GM12878 (cell line): ENCODE measurements at regions not wholly inside any gene's neighbourhood (a gene's known extent, or its start where the extent isn't known, plus 50 kb on each side); places are given as distances from the start of the nearest gene placed in this dataset.

Experiments
- ATAC-seq: fragments of 200-7000 bp; cut with Tn5 transposase; 3 replicates; pipeline ENCODE4 v1.9.1; 2020; ENCODE audit warnings: mild to moderate bottlenecking, moderate library complexity
- BruUV-seq: library from RNA; stranded (reverse); fragments of 400-500 nt; replicated peaks from 2 replicates; lab custom pipeline; 2021; lab: Mats Ljungman, UMichigan
- CTCF ChIA-PET: fragments of 300-600 bp; sonication (Branson Sonifier 250); formaldehyde crosslinking; extraction: SDS; loops from one replicate; lab custom pipeline; 2021; ENCODE audit warnings: inconsistent platforms; lab: Yijun Ruan, JAX
- POLR2A ChIA-PET: fragments of 350-600 bp; formaldehyde crosslinking; extraction: SDS; loops from one replicate; lab custom pipeline; 2021; ENCODE audit warnings: inconsistent platforms; lab: Charles Lee
- RAD21 ChIA-PET: fragments of 300-600 bp; sonication (Branson Sonifier 250); formaldehyde crosslinking; loops from one replicate; lab custom pipeline; 2023; ENCODE audit warnings: antibody characterized with exemption; ENCODE audit not compliant: unreplicated experiment; lab: Charles Lee
- SMC1A ChIA-PET: fragments of 300-600 bp; sonication (Branson Sonifier 250); formaldehyde crosslinking; loops from one replicate; lab custom pipeline; 2023; ENCODE audit not compliant: unreplicated experiment, uncharacterized antibody; lab: Charles Lee
- DNase-seq: peaks from one replicate; pipeline ENCODE4 v3.0.0-alpha.2; 2011; ENCODE audit warnings: low read depth, low spot score
- FAIRE-seq: peaks from 3 replicates; lab custom pipeline; 2011; peaks lifted over from hg19 to GRCh38; lab: Jason Lieb, UNC
- H2AFZ ChIP-seq: 2 replicates; pipeline ENCODE4 v1.6.0; 2011; ENCODE audit warnings: low read depth, low read length, control low read depth; ENCODE audit not compliant: control insufficient read depth
- H3K27ac ChIP-seq: 2 replicates; pipeline ENCODE4 v1.5.1; 2011; ENCODE audit warnings: control low read depth; ENCODE audit not compliant: control insufficient read depth, insufficient read depth
- H3K27me3 ChIP-seq, 2 experiments: replicated peaks in 1 of 2; 2 replicates each; pipeline versions ENCODE4 v1.6.0 to v1.6.1; 2011; ENCODE audit warnings: low read length in 1 of 2; ENCODE audit not compliant: control insufficient read depth in 2 of 2, insufficient read depth in 2 of 2
- H3K36me3 ChIP-seq, 2 experiments: 2 replicates each; pipeline ENCODE4 v1.5.1; 2011; ENCODE audit warnings: low read length in 1 of 2; ENCODE audit not compliant: control insufficient read depth in 2 of 2, insufficient read depth in 2 of 2
- H3K4me1 ChIP-seq: 2 replicates; pipeline ENCODE4 v1.6.1; 2011; ENCODE audit warnings: mild to moderate bottlenecking, low read length, moderate library complexity, mixed read lengths; ENCODE audit not compliant: control insufficient read depth, insufficient read depth
- H3K4me2 ChIP-seq: 2 replicates; pipeline ENCODE4 v1.6.0; 2011; ENCODE audit warnings: control low read depth; ENCODE audit not compliant: control insufficient read depth, insufficient read depth
- H3K4me3 ChIP-seq: fragments of 200-600 bp; sonication (generic); 2 replicates; pipeline ENCODE4 v1.5.1; 2016
- H3K79me2 ChIP-seq: 2 replicates; pipeline ENCODE4 v1.6.0; 2011; ENCODE audit warnings: low read length; ENCODE audit not compliant: control insufficient read depth, insufficient read depth
- H3K9ac ChIP-seq: 2 replicates; pipeline ENCODE4 v1.8.0; 2011; ENCODE audit warnings: low read length, control low read depth, mixed read lengths; ENCODE audit not compliant: control insufficient read depth, insufficient read depth
- H3K9me3 ChIP-seq: replicated peaks from 3 replicates; pipeline ENCODE4 v1.5.1; 2011; ENCODE audit warnings: mild to moderate bottlenecking, low read length; ENCODE audit not compliant: control insufficient read depth, insufficient read depth
- H4K20me1 ChIP-seq: 2 replicates; pipeline ENCODE4 v1.6.0; 2011; ENCODE audit not compliant: control insufficient read depth, insufficient read depth
- BCL11A ChIP-seq: IDR thresholded peaks from 2 replicates; pipeline ENCODE4 v1.6.1; 2011; ENCODE audit warnings: low read depth, low read length
- CBX5 ChIP-seq: sonication (generic); IDR thresholded peaks from 2 replicates; pipeline ENCODE4 v1.6.1; 2016; ENCODE audit warnings: low read depth, moderate library complexity, mild to moderate bottlenecking, inconsistent platforms
- GATAD2B ChIP-seq: fragments of 450-650 bp; conservative IDR thresholded peaks from 2 replicates; pipeline ENCODE4 v1.6.1; 2017; ENCODE audit warnings: low read depth, mild to moderate bottlenecking, moderate library complexity
- NFIC ChIP-seq: IDR thresholded peaks from 2 replicates; pipeline ENCODE4 v1.6.1; 2012; ENCODE audit warnings: low read depth, mild to moderate bottlenecking, inconsistent platforms, low read length, moderate library complexity
- POLR2AphosphoS5 ChIP-seq: IDR thresholded peaks from 2 replicates; pipeline ENCODE4 v1.6.1; 2011; ENCODE audit warnings: mild to moderate bottlenecking, low read length, inconsistent platforms
- RELA ChIP-seq: fragments of 450-650 bp; IDR thresholded peaks from 2 replicates; pipeline ENCODE4 v1.8.0; 2014; ENCODE audit warnings: borderline replicate concordance; ENCODE audit not compliant: partially characterized antibody
- RFX5 ChIP-seq: IDR thresholded peaks from 2 replicates; pipeline ENCODE4 v1.6.1; 2011; ENCODE audit warnings: low read depth, low read length, improper control_type of control experiment
- TARDBP ChIP-seq: IDR thresholded peaks from 2 replicates; pipeline ENCODE4 v1.6.1; 2016; ENCODE audit warnings: borderline replicate concordance
- ZNF384 ChIP-seq: IDR thresholded peaks from 2 replicates; pipeline ENCODE4 v1.6.1; 2012; ENCODE audit warnings: low read depth, mild to moderate bottlenecking, low read length, improper control_type of control experiment, borderline replicate concordance
- WGBS: methylation state at CpG from one replicate; pipeline ENCODE4 v1.1.6; 2016; ENCODE audit warnings: low lambda C conversion rate; ENCODE audit not compliant: insufficient replicate concordance, insufficient coverage; ENCODE audit errors: missing lambda C conversion rate; 5-methylcytosine and 5-hydroxymethylcytosine counted together
- in situ Hi-C: fragments of 300-500 bp; cut with MboI; formaldehyde crosslinking; loops from 9 replicates; pipeline ENCODE4 v1.14.3; 2018; ENCODE audit warnings: mixed read lengths
- intact Hi-C: fragments of 100-400 bp; cut with micrococcal nuclease; formaldehyde crosslinking; loops from one replicate; pipeline ENCODE4 v1.14.2; 2022; ENCODE audit not compliant: unreplicated experiment
- TF ChIP-seq, protein P1 (sequence below): fragments of 450-650 bp; IDR thresholded peaks from 2 replicates; pipeline ENCODE4 v1.6.1; 2017; ENCODE audit warnings: mild to moderate bottlenecking, moderate library complexity
- TF ChIP-seq, protein P2 (sequence below): fragments of 450-650 bp; IDR thresholded peaks from 2 replicates; pipeline ENCODE4 v1.6.1; 2016; ENCODE audit warnings: mild to moderate bottlenecking, moderate library complexity, borderline replicate concordance
- TF ChIP-seq, protein P3 (sequence below): fragments of 450-650 bp; IDR thresholded peaks from 2 replicates; pipeline ENCODE4 v1.6.1; 2016; ENCODE audit warnings: mild to moderate bottlenecking

DNA sequence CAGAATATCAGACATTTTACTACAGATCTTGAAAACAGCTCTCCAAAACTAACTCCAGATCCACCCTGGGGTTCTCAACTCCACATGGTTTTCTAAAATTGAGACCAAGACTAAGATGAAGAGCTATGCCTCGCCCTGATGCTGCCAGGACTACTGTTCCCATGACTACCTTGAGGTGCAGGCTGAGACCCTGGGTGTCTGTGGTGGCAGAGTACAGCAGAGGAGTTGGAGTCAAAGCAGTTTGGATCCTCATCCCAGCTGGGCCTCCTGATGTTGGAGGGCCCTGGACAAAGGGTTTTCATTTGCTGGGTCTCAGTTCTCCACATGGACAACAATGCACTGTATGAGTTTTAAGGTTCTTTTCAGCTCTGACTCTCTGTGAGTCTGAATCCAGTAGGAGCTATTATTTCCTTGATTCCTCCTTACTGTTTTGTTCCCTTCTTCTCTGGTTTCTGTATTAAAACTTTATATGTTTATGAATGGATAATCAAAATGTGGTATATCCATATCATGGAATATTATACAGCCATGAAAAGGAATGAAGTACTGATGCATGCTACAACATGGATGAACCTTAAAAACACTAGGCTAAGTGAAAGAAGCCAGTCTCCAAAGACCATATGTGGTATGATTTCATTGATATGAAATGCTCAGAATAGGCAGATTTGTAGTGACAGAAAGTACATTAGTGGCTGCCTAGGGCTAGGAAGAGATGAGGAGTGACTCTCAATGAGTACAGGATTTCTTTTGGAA, 93.0 kb downstream of the CPN2 start:
- DNase-seq (no peak), FAIRE-seq (no peak), ATAC-seq (no peak)
- no peaks in the 10 kb centered on the region for H4K20me1 ChIP-seq
- 7% methylated on average over 1 of the region's 1 CpG for WGBS
- in situ Hi-C loops: no loop called here
- no peaks in the 10 kb centered on the region for H3K36me3 ChIP-seq
- ChIA-PET RAD21 (no interaction called here), SMC1A (interaction anchor here (0.7 kb wide), 1 partner anchor 16 kb away, joined by 3 read pairs; no protein-coding TSS in a partner anchor), POLR2A (no interaction called here), CTCF (interaction anchor here (0.7 kb wide), 1 partner anchor 91 kb away, joined by 4 read pairs; no protein-coding TSS in a partner anchor)
- H3K4me1 ChIP-seq: peaks cover 7% of the 10 kb centered on the region
- no TSS peak for BruUV-seq
- H2AFZ ChIP-seq: no peak overlapping the region
- H3K4me2 ChIP-seq: no peak overlapping the region
- H3K9me3 ChIP-seq: no peaks in the 10 kb centered on the region; the same call in 2 of the 3 replicates
- no peaks in the 10 kb centered on the region for H3K27me3 ChIP-seq
- H3K27ac ChIP-seq: no peak overlapping the region
- intact Hi-C loops: no loop called here
- H3K4me3 ChIP-seq: no peak overlapping the region
- no peak overlapping the region for H3K9ac ChIP-seq
- H3K79me2 ChIP-seq: no peaks in the 10 kb centered on the region
- TF ChIP-seq RFX5 (no peak), TARDBP (no peak), BCL11A (no peak), GATAD2B (no peak), ZNF384 (no peak), POLR2AphosphoS5 (no peak), NFIC (no peak), RELA (no peak), CBX5 (no peak)
- TF ChIP-seq, protein P1, sequence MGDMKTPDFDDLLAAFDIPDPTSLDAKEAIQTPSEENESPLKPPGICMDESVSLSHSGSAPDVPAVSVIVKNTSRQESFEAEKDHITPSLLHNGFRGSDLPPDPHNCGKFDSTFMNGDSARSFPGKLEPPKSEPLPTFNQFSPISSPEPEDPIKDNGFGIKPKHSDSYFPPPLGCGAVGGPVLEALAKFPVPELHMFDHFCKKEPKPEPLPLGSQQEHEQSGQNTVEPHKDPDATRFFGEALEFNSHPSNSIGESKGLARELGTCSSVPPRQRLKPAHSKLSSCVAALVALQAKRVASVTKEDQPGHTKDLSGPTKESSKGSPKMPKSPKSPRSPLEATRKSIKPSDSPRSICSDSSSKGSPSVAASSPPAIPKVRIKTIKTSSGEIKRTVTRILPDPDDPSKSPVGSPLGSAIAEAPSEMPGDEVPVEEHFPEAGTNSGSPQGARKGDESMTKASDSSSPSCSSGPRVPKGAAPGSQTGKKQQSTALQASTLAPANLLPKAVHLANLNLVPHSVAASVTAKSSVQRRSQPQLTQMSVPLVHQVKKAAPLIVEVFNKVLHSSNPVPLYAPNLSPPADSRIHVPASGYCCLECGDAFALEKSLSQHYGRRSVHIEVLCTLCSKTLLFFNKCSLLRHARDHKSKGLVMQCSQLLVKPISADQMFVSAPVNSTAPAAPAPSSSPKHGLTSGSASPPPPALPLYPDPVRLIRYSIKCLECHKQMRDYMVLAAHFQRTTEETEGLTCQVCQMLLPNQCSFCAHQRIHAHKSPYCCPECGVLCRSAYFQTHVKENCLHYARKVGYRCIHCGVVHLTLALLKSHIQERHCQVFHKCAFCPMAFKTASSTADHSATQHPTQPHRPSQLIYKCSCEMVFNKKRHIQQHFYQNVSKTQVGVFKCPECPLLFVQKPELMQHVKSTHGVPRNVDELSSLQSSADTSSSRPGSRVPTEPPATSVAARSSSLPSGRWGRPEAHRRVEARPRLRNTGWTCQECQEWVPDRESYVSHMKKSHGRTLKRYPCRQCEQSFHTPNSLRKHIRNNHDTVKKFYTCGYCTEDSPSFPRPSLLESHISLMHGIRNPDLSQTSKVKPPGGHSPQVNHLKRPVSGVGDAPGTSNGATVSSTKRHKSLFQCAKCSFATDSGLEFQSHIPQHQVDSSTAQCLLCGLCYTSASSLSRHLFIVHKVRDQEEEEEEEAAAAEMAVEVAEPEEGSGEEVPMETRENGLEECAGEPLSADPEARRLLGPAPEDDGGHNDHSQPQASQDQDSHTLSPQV: no peak
- TF ChIP-seq, protein P2, sequence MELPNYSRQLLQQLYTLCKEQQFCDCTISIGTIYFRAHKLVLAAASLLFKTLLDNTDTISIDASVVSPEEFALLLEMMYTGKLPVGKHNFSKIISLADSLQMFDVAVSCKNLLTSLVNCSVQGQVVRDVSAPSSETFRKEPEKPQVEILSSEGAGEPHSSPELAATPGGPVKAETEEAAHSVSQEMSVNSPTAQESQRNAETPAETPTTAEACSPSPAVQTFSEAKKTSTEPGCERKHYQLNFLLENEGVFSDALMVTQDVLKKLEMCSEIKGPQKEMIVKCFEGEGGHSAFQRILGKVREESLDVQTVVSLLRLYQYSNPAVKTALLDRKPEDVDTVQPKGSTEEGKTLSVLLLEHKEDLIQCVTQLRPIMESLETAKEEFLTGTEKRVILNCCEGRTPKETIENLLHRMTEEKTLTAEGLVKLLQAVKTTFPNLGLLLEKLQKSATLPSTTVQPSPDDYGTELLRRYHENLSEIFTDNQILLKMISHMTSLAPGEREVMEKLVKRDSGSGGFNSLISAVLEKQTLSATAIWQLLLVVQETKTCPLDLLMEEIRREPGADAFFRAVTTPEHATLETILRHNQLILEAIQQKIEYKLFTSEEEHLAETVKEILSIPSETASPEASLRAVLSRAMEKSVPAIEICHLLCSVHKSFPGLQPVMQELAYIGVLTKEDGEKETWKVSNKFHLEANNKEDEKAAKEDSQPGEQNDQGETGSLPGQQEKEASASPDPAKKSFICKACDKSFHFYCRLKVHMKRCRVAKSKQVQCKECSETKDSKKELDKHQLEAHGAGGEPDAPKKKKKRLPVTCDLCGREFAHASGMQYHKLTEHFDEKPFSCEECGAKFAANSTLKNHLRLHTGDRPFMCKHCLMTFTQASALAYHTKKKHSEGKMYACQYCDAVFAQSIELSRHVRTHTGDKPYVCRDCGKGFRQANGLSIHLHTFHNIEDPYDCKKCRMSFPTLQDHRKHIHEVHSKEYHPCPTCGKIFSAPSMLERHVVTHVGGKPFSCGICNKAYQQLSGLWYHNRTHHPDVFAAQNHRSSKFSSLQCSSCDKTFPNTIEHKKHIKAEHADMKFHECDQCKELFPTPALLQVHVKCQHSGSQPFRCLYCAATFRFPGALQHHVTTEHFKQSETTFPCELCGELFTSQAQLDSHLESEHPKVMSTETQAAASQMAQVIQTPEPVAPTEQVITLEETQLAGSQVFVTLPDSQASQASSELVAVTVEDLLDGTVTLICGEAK: no peak
- TF ChIP-seq, protein P3, sequence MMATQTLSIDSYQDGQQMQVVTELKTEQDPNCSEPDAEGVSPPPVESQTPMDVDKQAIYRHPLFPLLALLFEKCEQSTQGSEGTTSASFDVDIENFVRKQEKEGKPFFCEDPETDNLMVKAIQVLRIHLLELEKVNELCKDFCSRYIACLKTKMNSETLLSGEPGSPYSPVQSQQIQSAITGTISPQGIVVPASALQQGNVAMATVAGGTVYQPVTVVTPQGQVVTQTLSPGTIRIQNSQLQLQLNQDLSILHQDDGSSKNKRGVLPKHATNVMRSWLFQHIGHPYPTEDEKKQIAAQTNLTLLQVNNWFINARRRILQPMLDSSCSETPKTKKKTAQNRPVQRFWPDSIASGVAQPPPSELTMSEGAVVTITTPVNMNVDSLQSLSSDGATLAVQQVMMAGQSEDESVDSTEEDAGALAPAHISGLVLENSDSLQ: no peak
